ENCODE measurements at regions not wholly inside any gene's neighbourhood (a gene's known extent, or its start where the extent isn't known, plus 50 kb on each side); places are given as distances from the start of the nearest gene placed in this dataset.
A peak's percentile ranks its signal among the peaks of the same experiment; 100 is the strongest.

- no peak for TF ChIP-seq CTCF (IDR thresholded peaks at IDR 0.05; ENCODE audit: insufficient read depth, low read length, missing control alignments)
- ChIA-PET POLR2A (no interaction called here), CTCF (no interaction called here)
- DNase-seq (ENCODE audit: low read depth, low spot score): no peak
- no peak overlapping the region for H3K4me3 ChIP-seq (ENCODE audit: low read depth, low read length)
These were observed 132.7 kb downstream of the FAT3 start for GRCh38 chr11:92357344-92357743.

- ChIA-PET POLR2A (no interaction called here), CTCF (no interaction called here)
- DNase-seq (ENCODE audit: low read depth, low spot score): no peak
- no peak for TF ChIP-seq CTCF (IDR thresholded peaks at IDR 0.05; ENCODE audit: insufficient read depth, low read length, missing control alignments)
- no peak overlapping the region for H3K4me3 ChIP-seq (ENCODE audit: low read depth, low read length)
These were observed 133.2 kb downstream of the FAT3 start for GRCh38 chr11:92357841-92358240.

- ChIA-PET CTCF (interaction anchor here (1.1 kb wide), 1 partner anchor 378 kb away, joined by 3 read pairs; no protein-coding TSS in a partner anchor), POLR2A (no interaction called here)
- DNase-seq (ENCODE audit: low read depth, low spot score): no peak
- no peak overlapping the region for H3K4me3 ChIP-seq (ENCODE audit: low read depth, low read length)
- no peak for TF ChIP-seq CTCF (IDR thresholded peaks at IDR 0.05; ENCODE audit: insufficient read depth, low read length, missing control alignments)
These were observed 136.9 kb downstream of the FAT3 start for GRCh38 chr11:92361551-92361950.

- DNase-seq (ENCODE audit: low read depth, low spot score): no peak
- no peak overlapping the region for H3K4me3 ChIP-seq (ENCODE audit: low read depth, low read length)
- TF ChIP-seq CTCF (IDR thresholded peaks at IDR 0.05; ENCODE audit: insufficient read depth, low read length, missing control alignments): no peak
- POLR2A ChIA-PET: no interaction called here
- CTCF ChIA-PET: interaction anchor here (2.1 kb wide), 1 partner anchor 22 kb away, joined by 4 read pairs; no protein-coding TSS in a partner anchor
These were observed 138.4 kb downstream of the FAT3 start for GRCh38 chr11:92362989-92363388.

GRCh38 chr11:92364177-92364576 lies 139.6 kb downstream of the FAT3 start:
- no peak for DNase-seq (ENCODE audit: low read depth, low spot score)
- CTCF ChIA-PET: interaction anchor here (2.1 kb wide), 1 partner anchor 23 kb away, joined by 4 read pairs; no protein-coding TSS in a partner anchor
- no peak overlapping the region for H3K4me3 ChIP-seq (ENCODE audit: low read depth, low read length)
- POLR2A ChIA-PET: no interaction called here
- TF ChIP-seq CTCF (IDR thresholded peaks at IDR 0.05; ENCODE audit: insufficient read depth, low read length, missing control alignments): no peak

GRCh38 chr11:92376146-92376599 lies 151.6 kb downstream of the FAT3 start:
- no peak overlapping the region for H3K4me3 ChIP-seq (ENCODE audit: low read depth, low read length)
- DNase-seq (ENCODE audit: low read depth, low spot score): peak; percentile 41
- ChIA-PET CTCF (interaction anchor here (1.7 kb wide), 1 partner anchor 12 kb away, joined by 4 read pairs; no protein-coding TSS in a partner anchor), POLR2A (no interaction called here)
- TF ChIP-seq CTCF (IDR thresholded peaks at IDR 0.05; ENCODE audit: insufficient read depth, low read length, missing control alignments): no peak

Data from AG04449 (cell line).